IgD-negative memory B cell (primary cell): ENCODE measurements at regions not wholly inside any gene's neighbourhood (a gene's known extent, or its start where the extent isn't known, plus 50 kb on each side); places are given as distances from the start of the nearest gene placed in this dataset.

Source experiments
- H3K27ac Mint-ChIP-seq, 3 donors: one replicate each; pipeline ENCODE4 v1.8.0; 2020 to 2022; ENCODE audit warnings: mild to moderate bottlenecking in 3 of 3, mixed read lengths in 3 of 3, moderate library complexity in 1 of 3
- H3K27me3 Mint-ChIP-seq: one replicate; pipeline ENCODE4 v1.8.0; 2021; ENCODE audit warnings: mixed read lengths
- H3K36me3 Mint-ChIP-seq: one replicate; pipeline ENCODE4 v1.8.0; 2020; ENCODE audit warnings: mild to moderate bottlenecking, mixed read lengths
- H3K4me1 Mint-ChIP-seq, 3 donors: one replicate each; pipeline ENCODE4 v1.8.0; 2020 to 2022; ENCODE audit warnings: mixed read lengths in 3 of 3, mild to moderate bottlenecking in 1 of 3
- H3K4me3 Mint-ChIP-seq, 4 donors: one replicate each; pipeline ENCODE4 v1.8.0; 2020 to 2022; ENCODE audit warnings: mild to moderate bottlenecking in 4 of 4, mixed read lengths in 4 of 4, moderate library complexity in 3 of 4
- H3K9me3 Mint-ChIP-seq, 3 donors: one replicate each; pipeline ENCODE4 v1.8.0; 2020 to 2021; ENCODE audit warnings: mixed read lengths in 3 of 3, mild to moderate bottlenecking in 1 of 3

DNA sequence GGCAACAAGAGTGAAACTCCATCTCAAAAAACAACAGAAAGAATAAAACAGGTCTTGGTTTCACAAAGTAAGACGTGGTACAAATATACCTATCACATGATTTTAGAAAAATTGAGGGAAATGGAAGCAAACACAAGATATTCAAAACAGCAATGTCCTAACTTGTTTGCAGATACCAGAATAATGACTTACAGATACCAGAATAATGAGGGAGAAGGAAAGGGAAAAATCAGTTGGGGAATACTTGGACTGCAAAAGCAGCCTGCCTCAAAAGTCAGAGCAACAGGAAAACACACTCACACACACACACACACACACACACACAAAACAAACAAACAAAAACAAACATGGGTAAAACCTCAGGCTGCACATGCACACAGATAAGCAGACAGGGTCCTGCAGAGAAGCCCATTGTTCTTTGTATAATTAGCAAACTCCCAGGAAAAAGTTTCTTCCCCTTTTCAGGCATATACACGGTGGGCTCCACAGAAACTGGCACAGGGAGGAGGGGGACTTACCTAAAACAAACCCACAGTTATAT is 65.7 kb upstream of the CAPRIN2 start:
- H3K36me3 Mint-ChIP-seq, result no peaks in the 10 kb centered on the region
- peaks cover 0 to 2% (median 0%) of the 10 kb centered on the region in 3 donors for H3K9me3 Mint-ChIP-seq
- H3K4me3 Mint-ChIP-seq, result peak overlapping the region in 2 of 4 donors; percentile 13 to 51
- no peak overlapping the region for H3K27ac Mint-ChIP-seq
- H3K4me1 Mint-ChIP-seq, result peaks cover 0 to 10% (median 2%) of the 10 kb centered on the region in 3 donors
- H3K27me3 Mint-ChIP-seq, result peaks cover 23% of the 10 kb centered on the region

DNA sequence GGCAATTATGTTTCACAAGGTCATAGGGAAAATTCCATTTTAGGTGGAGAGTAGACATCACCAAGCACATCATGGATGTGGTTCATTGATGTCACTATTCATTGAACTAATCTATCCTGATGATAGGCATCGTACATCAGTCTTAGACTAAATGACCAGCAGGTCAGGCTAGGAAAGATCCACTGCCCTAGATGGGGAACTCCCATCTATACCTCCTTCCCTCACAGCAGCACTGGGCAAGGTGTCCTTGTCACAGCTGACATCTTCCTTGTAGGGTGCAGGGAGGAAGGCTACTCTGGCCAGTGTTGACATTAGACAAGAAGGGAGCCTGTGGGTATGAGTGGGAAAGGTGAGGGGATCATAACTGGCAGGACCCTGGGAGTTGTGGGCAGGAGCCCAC is 63.8 kb upstream of the CAPRIN2 start:
- Mint-ChIP-seq H3K27me3 (peaks cover 22% of the 10 kb centered on the region), H3K27ac (no peak overlapping the region), H3K4me1 (peaks cover 0 to 10% (median 2%) of the 10 kb centered on the region in 3 donors), H3K4me3 (no peak overlapping the region), H3K36me3 (no peaks in the 10 kb centered on the region), H3K9me3 (peaks cover 0 to 2% (median 0%) of the 10 kb centered on the region in 3 donors)

DNA sequence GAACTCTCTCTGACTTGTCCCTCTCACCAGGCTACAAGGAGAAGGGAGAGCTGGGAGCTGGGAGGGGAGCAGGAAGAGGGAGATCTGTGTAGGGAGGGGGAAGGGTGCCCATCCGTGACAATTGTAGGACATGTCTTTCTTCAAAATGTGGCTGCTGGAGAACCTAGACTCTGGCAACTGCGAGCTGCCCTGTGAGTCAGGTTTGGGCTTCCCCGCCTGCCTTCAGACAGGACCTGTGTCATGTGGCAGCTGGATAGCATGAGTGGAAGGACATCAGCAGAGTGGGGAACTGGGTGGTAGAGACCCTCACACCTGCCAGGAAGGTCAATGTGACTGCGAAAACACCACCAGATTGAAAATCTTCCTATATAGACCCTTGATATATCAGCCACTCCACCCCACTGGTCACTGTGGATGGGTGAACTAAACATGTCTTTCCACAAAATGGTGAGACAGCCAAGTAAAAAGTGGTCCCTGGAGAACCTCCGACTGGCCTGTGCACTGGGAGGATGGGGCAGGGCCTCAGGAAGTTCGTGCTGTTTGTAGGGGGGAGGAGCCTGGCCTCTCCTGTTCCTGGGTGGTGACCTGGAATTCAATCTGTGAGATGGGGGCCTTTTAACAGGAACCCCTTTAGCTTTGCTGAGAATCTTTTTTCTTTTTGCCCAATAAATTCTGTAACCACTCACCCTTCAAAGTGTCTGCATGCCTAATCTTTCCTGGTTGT is 62.2 kb upstream of the CAPRIN2 start:
- peaks cover 22% of the 10 kb centered on the region for H3K27me3 Mint-ChIP-seq
- H3K27ac Mint-ChIP-seq, result peak overlapping the region in 1 of 3 donors; percentile 11
- H3K4me1 Mint-ChIP-seq, result peaks cover 0 to 2% (median 0%) of the 10 kb centered on the region in 3 donors
- peaks cover 0 to 2% (median 0%) of the 10 kb centered on the region in 3 donors for H3K9me3 Mint-ChIP-seq
- no peaks in the 10 kb centered on the region for H3K36me3 Mint-ChIP-seq
- no peak overlapping the region for H3K4me3 Mint-ChIP-seq

DNA sequence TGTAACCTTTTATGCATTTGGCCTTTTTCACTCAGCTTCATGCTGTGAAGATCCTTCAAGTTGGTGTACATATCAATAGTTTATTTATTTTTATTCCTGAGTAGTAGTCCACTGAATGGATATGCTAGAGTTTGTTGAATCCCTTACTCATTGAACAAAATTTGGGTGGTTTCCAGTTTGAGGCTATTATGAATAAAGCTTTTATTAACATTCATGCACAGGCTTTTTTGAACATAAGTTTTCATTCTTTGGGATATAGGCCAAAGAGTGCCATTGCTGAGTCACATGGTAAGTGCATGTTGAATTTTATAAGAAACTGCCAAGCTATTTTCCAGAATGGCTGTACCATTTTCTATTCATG is 59.5 kb upstream of the CAPRIN2 start:
- peaks cover 18% of the 10 kb centered on the region for H3K27me3 Mint-ChIP-seq
- H3K9me3 Mint-ChIP-seq, result no peaks in the 10 kb centered on the region
- no peaks in the 10 kb centered on the region for H3K4me1 Mint-ChIP-seq
- no peak overlapping the region for H3K27ac Mint-ChIP-seq
- no peak overlapping the region for H3K4me3 Mint-ChIP-seq
- no peaks in the 10 kb centered on the region for H3K36me3 Mint-ChIP-seq

DNA sequence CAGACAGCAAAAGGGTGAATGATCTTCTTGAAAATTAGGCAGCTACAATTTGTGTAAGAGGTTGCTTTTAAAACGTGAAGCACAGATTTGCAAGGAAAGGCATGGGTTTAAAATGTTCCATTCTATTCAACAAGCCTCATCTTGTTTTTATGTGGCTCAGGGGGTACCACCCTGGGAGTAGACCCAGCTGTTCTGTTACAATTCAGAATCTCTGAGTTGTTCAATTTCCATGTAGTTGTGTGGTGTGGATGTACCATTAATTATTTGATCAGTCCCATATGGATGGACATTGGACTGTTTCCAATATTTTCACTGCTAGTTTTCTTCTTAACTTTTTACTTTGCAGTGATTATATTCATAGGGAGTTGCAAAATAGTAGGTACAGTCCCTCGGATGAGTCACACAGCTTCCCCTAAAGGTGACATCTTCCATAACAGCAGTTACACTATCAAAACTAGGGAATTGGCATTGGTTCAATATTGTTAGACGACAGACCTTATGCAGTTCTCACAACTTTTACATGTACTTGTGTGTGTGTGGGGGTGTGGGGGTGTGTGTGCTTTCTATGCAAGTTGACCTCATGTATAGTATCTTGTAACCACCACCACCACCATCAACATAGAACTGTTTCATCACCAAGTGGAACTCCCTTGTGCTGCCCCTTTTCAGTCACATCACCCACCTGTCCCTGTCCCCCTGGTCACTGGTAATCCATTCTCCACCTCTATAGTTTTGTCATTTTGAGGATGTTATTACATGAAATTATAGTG is 59.0 kb upstream of the CAPRIN2 start:
- Mint-ChIP-seq H3K36me3 (no peaks in the 10 kb centered on the region), H3K9me3 (peaks cover 0 to under 1% (median 0%) of the 10 kb centered on the region in 3 donors), H3K4me3 (no peak overlapping the region), H3K4me1 (no peaks in the 10 kb centered on the region), H3K27me3 (peaks cover 12% of the 10 kb centered on the region), H3K27ac (no peak overlapping the region)

DNA sequence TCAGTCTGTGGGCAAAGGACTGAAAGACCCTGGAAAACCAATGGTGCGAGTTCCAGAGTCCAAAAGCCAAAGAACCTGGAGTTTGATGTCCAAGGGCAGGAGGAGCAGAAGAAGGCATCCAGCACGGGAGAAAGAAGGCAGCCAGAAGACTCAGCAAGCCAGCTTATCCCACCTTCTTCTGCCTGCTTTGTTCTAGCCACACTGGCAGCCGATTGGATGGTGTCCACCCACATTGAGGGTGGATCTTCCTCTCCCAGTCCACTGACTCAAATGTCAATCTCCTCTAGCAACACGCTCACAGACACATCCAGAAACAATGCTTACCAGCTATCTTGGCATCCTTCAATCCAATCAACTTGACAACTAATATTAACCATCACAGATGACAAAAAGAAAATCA is 57.2 kb upstream of the CAPRIN2 start:
- Mint-ChIP-seq H3K36me3 (no peaks in the 10 kb centered on the region), H3K27me3 (peaks cover 5% of the 10 kb centered on the region), H3K27ac (no peak overlapping the region), H3K9me3 (peaks cover 0 to 9% (median 2%) of the 10 kb centered on the region in 3 donors), H3K4me3 (no peak overlapping the region), H3K4me1 (no peaks in the 10 kb centered on the region)

DNA sequence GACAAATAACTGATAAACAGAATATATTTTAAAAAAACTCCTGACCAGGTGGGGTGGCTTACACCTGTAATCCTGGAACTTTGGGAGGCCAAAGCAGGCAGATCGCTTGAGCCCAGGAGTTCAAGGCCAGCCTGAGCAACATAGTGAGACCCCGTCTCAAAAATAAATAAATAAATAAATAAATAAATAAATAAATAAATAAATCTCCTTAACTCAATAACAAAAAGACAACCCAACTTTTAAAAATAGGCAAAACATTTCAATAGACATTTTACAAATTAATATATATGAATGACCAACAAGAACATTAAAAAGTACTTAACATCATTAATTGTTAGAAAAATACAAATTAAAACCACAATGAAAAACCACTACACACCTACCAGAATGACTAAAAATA is 56.2 kb upstream of the CAPRIN2 start:
- Mint-ChIP-seq H3K36me3 (no peaks in the 10 kb centered on the region), H3K9me3 (peaks cover 0 to 9% (median 2%) of the 10 kb centered on the region in 3 donors), H3K27me3 (peaks cover 5% of the 10 kb centered on the region), H3K4me1 (no peaks in the 10 kb centered on the region), H3K27ac (no peak overlapping the region), H3K4me3 (no peak overlapping the region)

DNA sequence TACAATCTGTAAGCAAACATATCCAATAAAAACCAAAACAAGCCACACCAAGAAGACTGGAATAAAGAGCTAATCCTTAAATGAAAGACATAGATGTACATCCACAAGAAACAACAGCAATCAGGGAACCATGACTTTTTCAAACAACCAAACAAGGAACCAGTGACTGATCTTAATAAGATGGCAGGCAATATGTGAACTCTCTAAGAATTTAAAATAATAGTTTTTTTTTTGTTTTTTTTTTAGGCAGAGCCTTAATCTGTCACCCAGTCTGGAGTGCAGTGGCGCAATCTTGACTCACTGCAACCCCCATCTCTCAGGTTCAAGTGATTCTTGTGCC is 52.9 kb upstream of the CAPRIN2 start:
- Mint-ChIP-seq H3K36me3 (no peaks in the 10 kb centered on the region), H3K4me1 (no peaks in the 10 kb centered on the region), H3K27me3 (peaks cover 7% of the 10 kb centered on the region), H3K27ac (no peak overlapping the region), H3K9me3 (peaks cover 2 to 13% (median 4%) of the 10 kb centered on the region in 3 donors), H3K4me3 (no peak overlapping the region)

DNA sequence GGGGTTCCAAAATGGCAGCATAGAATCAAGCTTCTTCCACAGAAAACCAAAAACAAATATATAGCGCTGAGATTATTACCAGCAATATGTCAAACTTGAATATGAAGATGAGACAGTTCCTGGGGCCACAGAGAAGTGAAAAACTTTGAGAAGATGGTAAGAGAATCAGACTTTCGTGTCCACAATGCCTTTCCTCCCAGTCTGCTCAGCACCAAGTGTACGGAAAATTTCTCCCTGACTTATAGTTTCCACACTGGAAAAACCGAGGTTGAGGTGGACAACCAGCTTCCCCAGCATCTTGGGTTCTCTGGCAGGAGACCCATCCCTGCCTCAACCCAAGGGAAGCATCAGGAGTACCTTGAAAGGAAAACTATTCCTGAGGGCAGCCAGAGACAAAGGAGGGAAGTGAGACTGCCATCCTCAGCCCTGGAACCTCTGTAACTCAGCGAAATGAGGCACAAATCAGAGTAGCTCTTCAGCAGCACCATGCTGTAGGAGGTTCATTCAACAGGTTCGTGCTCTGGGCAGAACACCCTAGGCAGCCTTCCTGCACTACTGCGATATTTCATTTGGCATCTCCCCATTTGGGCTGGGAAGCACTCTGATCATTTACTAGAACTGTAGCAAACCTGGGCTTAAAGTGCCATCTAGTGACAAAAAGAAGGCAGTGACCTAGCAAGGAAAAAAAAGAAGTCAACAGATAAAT is 52.4 kb upstream of the CAPRIN2 start:
- Mint-ChIP-seq H3K4me1 (no peaks in the 10 kb centered on the region), H3K27ac (no peak overlapping the region), H3K9me3 (peaks cover 2 to 13% (median 4%) of the 10 kb centered on the region in 3 donors), H3K4me3 (no peak overlapping the region), H3K27me3 (peaks cover 7% of the 10 kb centered on the region), H3K36me3 (no peaks in the 10 kb centered on the region)

DNA sequence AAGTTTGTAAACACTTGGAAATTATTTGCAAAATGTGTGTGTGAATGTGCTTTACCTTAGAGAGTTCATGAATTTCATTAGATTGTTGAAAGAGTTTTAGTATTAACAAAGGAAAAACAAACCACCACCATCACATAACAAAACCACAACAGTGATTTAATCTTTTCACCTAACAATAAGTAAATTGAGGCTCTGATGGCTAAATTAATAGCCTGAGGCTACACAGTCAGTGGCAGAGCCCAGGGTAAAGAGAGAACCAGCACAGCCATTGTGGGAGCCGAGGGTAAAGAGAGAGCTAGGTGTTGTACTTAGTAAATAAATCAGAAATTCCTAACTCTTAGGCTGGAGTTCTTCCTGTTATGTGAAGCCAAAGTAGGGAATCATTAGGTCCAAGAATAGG is 51.2 kb upstream of the CAPRIN2 start:
- no peak overlapping the region for H3K27ac Mint-ChIP-seq
- H3K9me3 Mint-ChIP-seq, result peaks cover 2 to 13% (median 4%) of the 10 kb centered on the region in 3 donors
- no peak overlapping the region for H3K4me3 Mint-ChIP-seq
- no peaks in the 10 kb centered on the region for H3K36me3 Mint-ChIP-seq
- peaks cover 7% of the 10 kb centered on the region for H3K27me3 Mint-ChIP-seq
- no peaks in the 10 kb centered on the region for H3K4me1 Mint-ChIP-seq
